ENCODE measurements at regions not wholly inside any gene's neighbourhood (a gene's known extent, or its start where the extent isn't known, plus 50 kb on each side); places are given as distances from the start of the nearest gene placed in this dataset.
"Not testable (repeated sequence)": the region's sequence is repeated elsewhere in the genome, so short reads cannot be mapped to it uniquely, and the experiment has no call there.

GRCh38 chr2:199535445-199536177 is 77.9 kb upstream of the SATB2 start:
- no peak for DNase-seq
- Histone ChIP-seq H3K9me3 (replicated peaks; ENCODE audit: control insufficient read depth, low read depth, low read length) (no peaks in the 10 kb centered on the region), H3K4me3 (ENCODE audit: low read length) (no peak overlapping the region), H3K27ac (ENCODE audit: low read length) (no peak overlapping the region), H3K4me1 (ENCODE audit: control insufficient read depth, insufficient read depth, low read length) (no peaks in the 10 kb centered on the region), H3K36me3 (ENCODE audit: control insufficient read depth, insufficient read depth, low read length) (no peaks in the 10 kb centered on the region), H3K27me3 (ENCODE audit: control insufficient read depth, insufficient read depth, low read length) (no peaks in the 10 kb centered on the region)
- WGBS (ENCODE audit: insufficient coverage): 100% methylated on average over 1 of the region's 7 CpGs

- H3K4me1 ChIP-seq (ENCODE audit: control insufficient read depth, insufficient read depth, low read length); H3K9me3 ChIP-seq (replicated peaks; ENCODE audit: control insufficient read depth, low read depth, low read length); H3K27me3 ChIP-seq (ENCODE audit: control insufficient read depth, insufficient read depth, low read length); H3K4me3 ChIP-seq (ENCODE audit: low read length); H3K36me3 ChIP-seq (ENCODE audit: control insufficient read depth, insufficient read depth, low read length); H3K27ac ChIP-seq (ENCODE audit: low read length); DNase-seq: not testable (repeated sequence)
- WGBS (ENCODE audit: insufficient coverage): no CpG with 5 or more reads among the region's 3 CpGs
Measured at GRCh38 chr2:199533873-199534272, 76.1 kb upstream of the SATB2 start.

DNA sequence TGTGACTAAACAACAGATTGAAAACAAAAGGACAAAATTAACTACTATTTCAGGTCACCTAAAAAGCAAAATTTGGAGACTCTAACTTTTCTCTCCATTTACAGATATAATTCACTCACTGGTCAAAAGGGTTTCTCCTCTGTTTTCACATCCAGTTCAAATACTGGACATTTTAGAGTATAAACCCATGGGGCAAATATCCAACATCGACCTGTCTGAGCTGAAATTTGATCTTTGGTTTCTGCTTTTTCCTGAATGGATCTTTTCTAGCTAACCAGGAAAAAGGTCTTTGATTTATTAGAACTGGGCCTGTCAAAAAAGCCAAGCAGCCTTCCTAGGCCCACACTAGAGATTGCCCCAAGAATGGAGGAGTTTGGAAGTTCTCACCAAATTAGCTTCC is 69.3 kb upstream of the SATB2 start:
- Histone ChIP-seq H3K4me1 (ENCODE audit: control insufficient read depth, insufficient read depth, low read length) (no peaks in the 10 kb centered on the region), H3K27me3 (ENCODE audit: control insufficient read depth, insufficient read depth, low read length) (no peaks in the 10 kb centered on the region), H3K36me3 (ENCODE audit: control insufficient read depth, insufficient read depth, low read length) (no peaks in the 10 kb centered on the region), H3K27ac (ENCODE audit: low read length) (no peak overlapping the region), H3K4me3 (ENCODE audit: low read length) (no peak overlapping the region), H3K9me3 (replicated peaks; ENCODE audit: control insufficient read depth, low read depth, low read length) (no peaks in the 10 kb centered on the region)
- no CpG with 5 or more reads among the region's 1 CpG for WGBS (ENCODE audit: insufficient coverage)
- DNase-seq: no peak

DNA sequence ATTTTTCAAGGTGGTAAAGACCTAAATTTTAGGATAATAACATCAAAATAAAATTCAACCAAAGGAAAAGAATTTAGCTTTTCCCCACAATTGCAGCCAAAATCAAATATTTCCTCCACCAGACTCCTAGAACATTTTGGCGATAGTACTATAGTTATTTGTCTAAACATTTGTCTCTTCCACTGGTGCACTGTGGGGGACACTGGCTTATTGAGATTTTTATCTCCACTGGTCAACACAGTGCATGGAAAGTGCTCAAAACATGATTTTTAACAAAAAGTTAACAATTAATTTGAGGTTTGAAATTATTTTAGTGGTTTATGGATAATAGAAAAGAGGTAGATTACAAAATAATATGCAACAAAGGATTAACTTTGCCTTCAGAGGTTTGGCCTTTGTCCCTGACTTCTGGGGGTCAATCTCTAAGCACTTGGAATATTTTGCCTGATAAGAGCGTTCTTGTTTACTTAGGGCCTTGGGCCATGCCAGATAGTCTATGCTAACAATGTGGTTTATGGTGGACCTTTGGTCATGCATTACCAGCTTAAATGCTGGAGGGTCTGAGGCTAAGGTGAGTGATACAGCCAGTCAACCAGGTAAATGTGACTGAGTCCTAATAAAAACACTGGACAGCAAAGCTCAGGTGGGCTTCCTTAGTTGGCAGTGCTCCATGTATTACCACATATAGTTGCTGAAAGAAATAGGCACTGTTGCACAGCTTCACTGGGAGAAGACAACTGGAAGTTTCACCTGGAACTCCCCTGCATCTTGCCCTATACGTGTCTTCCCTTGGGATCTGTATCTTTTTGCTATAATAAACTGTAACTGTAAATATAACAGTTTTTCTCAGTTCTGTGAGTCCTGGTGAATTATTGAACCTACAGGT is 67.2 kb upstream of the SATB2 start:
- WGBS (ENCODE audit: insufficient coverage): 83% methylated on average over 1 of the region's 3 CpGs
- H3K36me3 ChIP-seq (ENCODE audit: control insufficient read depth, insufficient read depth, low read length): no peaks in the 10 kb centered on the region
- H3K9me3 ChIP-seq (replicated peaks; ENCODE audit: control insufficient read depth, low read depth, low read length): no peaks in the 10 kb centered on the region
- H3K4me3 ChIP-seq (ENCODE audit: low read length): no peak overlapping the region
- DNase-seq: no peak
- H3K4me1 ChIP-seq (ENCODE audit: control insufficient read depth, insufficient read depth, low read length): no peaks in the 10 kb centered on the region
- no peak overlapping the region for H3K27ac ChIP-seq (ENCODE audit: low read length)
- H3K27me3 ChIP-seq (ENCODE audit: control insufficient read depth, insufficient read depth, low read length): no peaks in the 10 kb centered on the region

- H3K27me3 ChIP-seq (ENCODE audit: control insufficient read depth, insufficient read depth, low read length): no peaks in the 10 kb centered on the region
- no peak for DNase-seq
- WGBS (ENCODE audit: insufficient coverage): 75% methylated on average over 1 of the region's 1 CpG
- no peaks in the 10 kb centered on the region for H3K4me1 ChIP-seq (ENCODE audit: control insufficient read depth, insufficient read depth, low read length)
- H3K27ac ChIP-seq (ENCODE audit: low read length): no peak overlapping the region
- no peaks in the 10 kb centered on the region for H3K36me3 ChIP-seq (ENCODE audit: control insufficient read depth, insufficient read depth, low read length)
- H3K9me3 ChIP-seq (replicated peaks; ENCODE audit: control insufficient read depth, low read depth, low read length): no peaks in the 10 kb centered on the region
- no peak overlapping the region for H3K4me3 ChIP-seq (ENCODE audit: low read length)
Measured at GRCh38 chr2:199509403-199509802, 51.7 kb upstream of the SATB2 start.
